GM03348 (cell line): ENCODE measurements at regions not wholly inside any gene's neighbourhood (a gene's known extent, or its start where the extent isn't known, plus 50 kb on each side); places are given as distances from the start of the nearest gene placed in this dataset.
A peak's percentile ranks its signal among the peaks of the same experiment; 100 is the strongest.
"Not testable (repeated sequence)": the region's sequence is repeated elsewhere in the genome, so short reads cannot be mapped to it uniquely, and the experiment has no call there.

Experiments
- DNase-seq: peaks from one replicate; pipeline ENCODE4 v3.0.0; 2012; ENCODE audit warnings: low spot score

GRCh38 chr16:13809765-13810164 lies 110.2 kb upstream of the ERCC4 start:
- DNase-seq, result no peak

GRCh38 chr16:13811834-13812233 lies 108.1 kb upstream of the ERCC4 start:
- no peak for DNase-seq

- no peak for DNase-seq
Observed at GRCh38 chr16:13816701-13817100, 103.3 kb upstream of the ERCC4 start.

GRCh38 chr16:13823501-13823900 lies 96.5 kb upstream of the ERCC4 start:
- DNase-seq, result no peak

- DNase-seq, result no peak
Observed at GRCh38 chr16:13829697-13830299, 90.2 kb upstream of the ERCC4 start.

GRCh38 chr16:13833515-13833914 lies 86.4 kb upstream of the ERCC4 start:
- DNase-seq, result no peak

- DNase-seq, result no peak
Observed at GRCh38 chr16:13835387-13835786, 84.6 kb upstream of the ERCC4 start.

GRCh38 chr16:13835935-13836730 lies 83.8 kb upstream of the ERCC4 start:
- DNase-seq, result no peak

GRCh38 chr16:13838401-13839190 lies 81.4 kb upstream of the ERCC4 start:
- no peak for DNase-seq

- DNase-seq, result no peak
Observed at GRCh38 chr16:13839577-13839976, 80.4 kb upstream of the ERCC4 start.

- no peak for DNase-seq
Observed at GRCh38 chr16:13845232-13845631, 74.7 kb upstream of the ERCC4 start.

- DNase-seq, result no peak
Observed at GRCh38 chr16:13848795-13849194, 71.2 kb upstream of the ERCC4 start.

- DNase-seq, result not testable (repeated sequence)
Observed at GRCh38 chr16:13850173-13850572, 69.8 kb upstream of the ERCC4 start.

GRCh38 chr16:13852827-13853226 lies 67.1 kb upstream of the ERCC4 start:
- DNase-seq, result no peak

- no peak for DNase-seq
Observed at GRCh38 chr16:13856398-13856797, 63.6 kb upstream of the ERCC4 start.

- no peak for DNase-seq
Observed at GRCh38 chr16:13856811-13857511, 63.0 kb upstream of the ERCC4 start.

- DNase-seq, result no peak
Observed at GRCh38 chr16:13858873-13859580, 60.9 kb upstream of the ERCC4 start.

GRCh38 chr16:13863075-13863765 lies 56.7 kb upstream of the ERCC4 start:
- no peak for DNase-seq

GRCh38 chr16:13864689-13865088 lies 55.3 kb upstream of the ERCC4 start:
- no peak for DNase-seq

GRCh38 chr16:13866073-13866472 lies 53.9 kb upstream of the ERCC4 start:
- peak; percentile 84 for DNase-seq
